GM12874 (cell line): ENCODE measurements at regions not wholly inside any gene's neighbourhood (a gene's known extent, or its start where the extent isn't known, plus 50 kb on each side); places are given as distances from the start of the nearest gene placed in this dataset.

Experiments used
- CTCF ChIP-seq: IDR thresholded peaks from 2 replicates; pipeline ENCODE4 v1.5.1; 2011; ENCODE audit warnings: low read depth, mild to moderate bottlenecking, control low read depth, low read length, moderate library complexity; ENCODE audit not compliant: insufficient read depth

GRCh38 chr6:16928387-16928786 is 167.1 kb upstream of the ATXN1 start:
- TF ChIP-seq CTCF = no peak

GRCh38 chr6:16927205-16927604 is 165.9 kb upstream of the ATXN1 start:
- no peak for TF ChIP-seq CTCF

- no peak for TF ChIP-seq CTCF
Measured at GRCh38 chr6:16925461-16925860, 164.2 kb upstream of the ATXN1 start.

- TF ChIP-seq CTCF = no peak
Measured at GRCh38 chr6:16922282-16922681, 161.0 kb upstream of the ATXN1 start.

GRCh38 chr6:16921399-16922110 is 160.3 kb upstream of the ATXN1 start:
- TF ChIP-seq CTCF = no peak

- no peak for TF ChIP-seq CTCF
Measured at GRCh38 chr6:16918586-16918985, 157.3 kb upstream of the ATXN1 start.

- TF ChIP-seq CTCF = no peak
Measured at GRCh38 chr6:16914184-16914583, 152.9 kb upstream of the ATXN1 start.
